SK-N-SH (cell line): ENCODE measurements at regions not wholly inside any gene's neighbourhood (a gene's known extent, or its start where the extent isn't known, plus 50 kb on each side); places are given as distances from the start of the nearest gene placed in this dataset.

Source experiments
- CTCF ChIA-PET: fragments of 300-600, 350-600 bp; formaldehyde crosslinking; extraction: SDS; loops from one replicate; lab custom pipeline; 2021; lab: Yijun Ruan, JAX
- POLR2A ChIA-PET: fragments of 350-600 bp; sonication (Branson Sonifier 250); formaldehyde crosslinking; extraction: SDS; loops from one replicate; lab custom pipeline; 2020; ENCODE audit warnings: antibody characterized with exemption, inconsistent platforms; lab: Yijun Ruan, JAX
- DNase-seq: peaks from one replicate; pipeline ENCODE4 v3.0.0; 2012
- H2AFZ ChIP-seq: fragments of 200-600 bp; sonication (generic); 2 replicates; pipeline ENCODE4 v1.8.1; 2016; ENCODE audit warnings: antibody characterized with exemption, mild to moderate bottlenecking, low read depth
- H3F3A ChIP-seq: fragments of 200-600 bp; sonication (generic); replicated peaks from 2 replicates; pipeline ENCODE3; 2016; ENCODE audit warnings: antibody characterized with exemption, mild to moderate bottlenecking; ENCODE audit not compliant: insufficient read depth
- H3K27ac ChIP-seq, 2 experiments: fragments of 200-500 bp in 1 of 2; fragments of 200-600 bp in 1 of 2; sonication (Bioruptor generic) in 1 of 2; sonication (generic), shearing (Covaris generic) in 1 of 2; 2 replicates each; pipeline versions ENCODE4 v1.5.1 to v1.6.1; 2014 to 2016; ENCODE audit warnings: low read depth in 2 of 2, inconsistent platforms in 1 of 2, low read length in 1 of 2, mild to moderate bottlenecking in 1 of 2, mixed read lengths in 1 of 2
- H3K27me3 ChIP-seq: fragments of 200-600 bp; sonication (generic), shearing (Covaris generic); 2 replicates; pipeline ENCODE4 v1.6.1; 2016; ENCODE audit warnings: mixed run types; ENCODE audit not compliant: insufficient read depth
- H3K36me3 ChIP-seq, 2 experiments: fragments of 200-500 bp in 1 of 2; fragments of 200-600 bp in 1 of 2; sonication (Bioruptor generic) in 1 of 2; sonication (generic) in 1 of 2; replicated peaks in 1 of 2; 2 replicates each; pipeline versions ENCODE3 to v1.5.1; 2014 to 2016; ENCODE audit warnings: low read length in 1 of 2, mild to moderate bottlenecking in 1 of 2; ENCODE audit not compliant: insufficient read depth in 2 of 2, control insufficient read depth in 1 of 2
- H3K4me1 ChIP-seq, 2 experiments: fragments of 200-500 bp in 1 of 2; fragments of 200-600 bp in 1 of 2; sonication (Bioruptor generic) in 1 of 2; sonication (generic), shearing (Covaris generic) in 1 of 2; 2 replicates each; pipeline versions ENCODE4 v1.5.1 to v1.6.1; 2014 to 2016; ENCODE audit warnings: low read depth in 1 of 2, low read length in 1 of 2, mixed run types in 1 of 2; ENCODE audit not compliant: insufficient read depth in 2 of 2, control insufficient read depth in 1 of 2
- H3K4me2 ChIP-seq: fragments of 200-600 bp; sonication (generic), shearing (Covaris generic); 2 replicates; pipeline ENCODE4 v1.6.1; 2017; ENCODE audit warnings: mixed run types
- H3K4me3 ChIP-seq, 2 experiments: fragments of 200-500 bp in 1 of 2; fragments of 200-600 bp in 1 of 2; sonication (Bioruptor generic) in 1 of 2; sonication (generic), shearing (Covaris generic) in 1 of 2; 2 replicates each; pipeline versions ENCODE4 v1.5.1 to v1.8.1; 2014 to 2016; ENCODE audit warnings: low read depth in 2 of 2, inconsistent platforms in 1 of 2, low read length in 1 of 2, mild to moderate bottlenecking in 1 of 2, mixed read lengths in 1 of 2, moderate library complexity in 1 of 2
- H3K79me2 ChIP-seq: fragments of 200-600 bp; sonication (generic); 2 replicates; pipeline ENCODE4 v1.8.1; 2017; ENCODE audit warnings: mild to moderate bottlenecking; ENCODE audit not compliant: insufficient read depth
- H3K9ac ChIP-seq: fragments of 200-600 bp; sonication (generic); 2 replicates; pipeline ENCODE4 v1.6.1; 2017; ENCODE audit warnings: mixed run types
- H3K9me2 ChIP-seq: fragments of 200-600 bp; sonication (generic); 2 replicates; pipeline ENCODE4 v1.6.1; 2017; ENCODE audit warnings: mixed run types
- H3K9me3 ChIP-seq: fragments of 200-600 bp; sonication (generic); 2 replicates; pipeline ENCODE4 v1.6.1; 2017; ENCODE audit warnings: mixed run types, mild to moderate bottlenecking, moderate library complexity
- H4K20me1 ChIP-seq: fragments of 200-600 bp; sonication (generic); 2 replicates; pipeline ENCODE4 v1.6.1; 2017; ENCODE audit warnings: mild to moderate bottlenecking, mixed run types; ENCODE audit not compliant: insufficient read depth
- ELF1 ChIP-seq: IDR thresholded peaks from 2 replicates; pipeline ENCODE4 v1.4.0; 2012
- EP300 ChIP-seq, 2 experiments: IDR thresholded peaks; 2 replicates each; pipeline versions ENCODE4 v1.4.0 to v1.6.1; 2012; ENCODE audit warnings: borderline replicate concordance in 1 of 2, low read depth in 1 of 2, low read length in 1 of 2
- FOSL2 ChIP-seq: IDR thresholded peaks from 2 replicates; pipeline ENCODE4 v1.4.0; 2012; ENCODE audit warnings: low read depth, mild to moderate bottlenecking, moderate library complexity, borderline replicate concordance
- FOXJ3 ChIP-seq: sonication (generic); formaldehyde crosslinking; IDR thresholded peaks from 2 replicates; pipeline ENCODE4 v1.5.1; 2020; ENCODE audit warnings: mild to moderate bottlenecking, missing genetic modification reagents
- GABPA ChIP-seq: IDR thresholded peaks from 2 replicates; pipeline ENCODE4 v1.4.0; 2012; ENCODE audit warnings: low read depth, mild to moderate bottlenecking
- GATA2 ChIP-seq: sonication (generic); formaldehyde crosslinking; IDR thresholded peaks from 2 replicates; pipeline ENCODE4 v1.5.0; 2020; ENCODE audit warnings: mild to moderate bottlenecking, missing genetic modification reagents
- JUND ChIP-seq: IDR thresholded peaks from 2 replicates; pipeline ENCODE4 v1.4.0; 2012
- MEF2A ChIP-seq: IDR thresholded peaks from 2 replicates; pipeline ENCODE4 v1.4.0; 2012; ENCODE audit warnings: low read depth, borderline replicate concordance
- RFX5 ChIP-seq: IDR thresholded peaks from 2 replicates; pipeline ENCODE4 v1.6.1; 2012; ENCODE audit warnings: mild to moderate bottlenecking, improper control_type of control experiment, low read length
- SIN3A ChIP-seq: IDR thresholded peaks from 2 replicates; pipeline ENCODE4 v1.6.1; 2012; ENCODE audit warnings: low read depth, mild to moderate bottlenecking, low read length, moderate library complexity, borderline replicate concordance
- TAF1 ChIP-seq: IDR thresholded peaks from 2 replicates; pipeline ENCODE4 v1.6.1; 2012; ENCODE audit warnings: low read depth, mild to moderate bottlenecking, low read length, moderate library complexity, borderline replicate concordance
- TEAD4 ChIP-seq: IDR thresholded peaks from 2 replicates; pipeline ENCODE4 v1.4.0; 2012; ENCODE audit warnings: mild to moderate bottlenecking, borderline replicate concordance; ENCODE audit not compliant: insufficient read depth
- YY1 ChIP-seq: IDR thresholded peaks from 2 replicates; pipeline ENCODE4 v1.4.0; 2012; ENCODE audit warnings: low read depth, mild to moderate bottlenecking
- WGBS: methylation state at CpG from one replicate; pipeline ENCODE4 v1.1.6; 2017; ENCODE audit warnings: low lambda C conversion rate; 5-methylcytosine and 5-hydroxymethylcytosine counted together
- TF ChIP-seq, protein P1 (sequence below): IDR thresholded peaks from 2 replicates; pipeline ENCODE4 v1.4.0; 2012; ENCODE audit warnings: low read depth
- TF ChIP-seq, protein P2 (sequence below): fragments of 200-600 bp; sonication (generic); IDR thresholded peaks from 2 replicates; pipeline ENCODE4 v1.6.1; 2017; ENCODE audit warnings: antibody characterized with exemption, mild to moderate bottlenecking, moderate library complexity
- TF ChIP-seq, protein P3 (sequence below): IDR thresholded peaks from 2 replicates; pipeline ENCODE4 v1.4.0; 2012; ENCODE audit warnings: low read depth, borderline replicate concordance

DNA sequence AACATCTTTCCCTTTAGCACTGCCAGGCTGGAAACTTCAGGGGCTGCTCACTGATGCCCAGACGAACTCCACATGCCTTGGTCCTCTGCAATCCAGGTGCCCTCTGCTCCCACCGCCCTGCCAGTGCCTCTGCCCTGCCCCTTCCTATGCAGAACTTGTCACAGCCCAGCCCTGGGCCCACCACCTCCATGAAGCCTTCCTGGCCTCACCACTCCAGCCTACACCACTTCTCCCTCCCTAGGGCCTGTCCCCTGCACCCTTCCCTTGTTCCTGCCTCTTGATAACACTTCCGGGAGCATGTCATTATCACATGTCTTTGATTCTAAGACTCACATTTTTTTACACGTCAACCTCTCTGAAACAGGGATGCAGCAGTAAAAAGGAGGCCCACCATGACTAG lies 627.2 kb downstream of the UQCRFS1 start:
- Histone ChIP-seq H3K4me2 (no peak overlapping the region), H3K36me3 (no peaks in the 10 kb centered on the region), H3F3A (no peaks in the 10 kb centered on the region), H3K4me1 (no peaks in the 10 kb centered on the region), H3K27me3 (no peaks in the 10 kb centered on the region; the same call in 1 of the 2 replicates), H3K9me3 (no peaks in the 10 kb centered on the region), H3K79me2 (no peaks in the 10 kb centered on the region), H3K9ac (no peak overlapping the region), H2AFZ (no peak overlapping the region), H4K20me1 (no peaks in the 10 kb centered on the region), H3K9me2 (no peaks in the 10 kb centered on the region), H3K4me3 (no peak overlapping the region), H3K27ac (no peak overlapping the region)
- POLR2A ChIA-PET: no interaction called here
- TF ChIP-seq TEAD4 (no peak), EP300 (IDR thresholded peaks at IDR 0.05; ENCODE audit: borderline replicate concordance in 1 of 2, low read depth in 1 of 2, low read length in 1 of 2) (no peak), FOXJ3 (no peak), GABPA (no peak), SIN3A (no peak), TAF1 (no peak), YY1 (no peak), JUND (no peak), MEF2A (no peak), GATA2 (CRISPR knock-in tag) (no peak), RFX5 (no peak), ELF1 (no peak)
- TF ChIP-seq, protein P1, sequence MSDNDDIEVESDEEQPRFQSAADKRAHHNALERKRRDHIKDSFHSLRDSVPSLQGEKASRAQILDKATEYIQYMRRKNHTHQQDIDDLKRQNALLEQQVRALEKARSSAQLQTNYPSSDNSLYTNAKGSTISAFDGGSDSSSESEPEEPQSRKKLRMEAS: no peak
- TF ChIP-seq, protein P2, sequence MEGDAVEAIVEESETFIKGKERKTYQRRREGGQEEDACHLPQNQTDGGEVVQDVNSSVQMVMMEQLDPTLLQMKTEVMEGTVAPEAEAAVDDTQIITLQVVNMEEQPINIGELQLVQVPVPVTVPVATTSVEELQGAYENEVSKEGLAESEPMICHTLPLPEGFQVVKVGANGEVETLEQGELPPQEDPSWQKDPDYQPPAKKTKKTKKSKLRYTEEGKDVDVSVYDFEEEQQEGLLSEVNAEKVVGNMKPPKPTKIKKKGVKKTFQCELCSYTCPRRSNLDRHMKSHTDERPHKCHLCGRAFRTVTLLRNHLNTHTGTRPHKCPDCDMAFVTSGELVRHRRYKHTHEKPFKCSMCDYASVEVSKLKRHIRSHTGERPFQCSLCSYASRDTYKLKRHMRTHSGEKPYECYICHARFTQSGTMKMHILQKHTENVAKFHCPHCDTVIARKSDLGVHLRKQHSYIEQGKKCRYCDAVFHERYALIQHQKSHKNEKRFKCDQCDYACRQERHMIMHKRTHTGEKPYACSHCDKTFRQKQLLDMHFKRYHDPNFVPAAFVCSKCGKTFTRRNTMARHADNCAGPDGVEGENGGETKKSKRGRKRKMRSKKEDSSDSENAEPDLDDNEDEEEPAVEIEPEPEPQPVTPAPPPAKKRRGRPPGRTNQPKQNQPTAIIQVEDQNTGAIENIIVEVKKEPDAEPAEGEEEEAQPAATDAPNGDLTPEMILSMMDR: no peak
- TF ChIP-seq, protein P3, sequence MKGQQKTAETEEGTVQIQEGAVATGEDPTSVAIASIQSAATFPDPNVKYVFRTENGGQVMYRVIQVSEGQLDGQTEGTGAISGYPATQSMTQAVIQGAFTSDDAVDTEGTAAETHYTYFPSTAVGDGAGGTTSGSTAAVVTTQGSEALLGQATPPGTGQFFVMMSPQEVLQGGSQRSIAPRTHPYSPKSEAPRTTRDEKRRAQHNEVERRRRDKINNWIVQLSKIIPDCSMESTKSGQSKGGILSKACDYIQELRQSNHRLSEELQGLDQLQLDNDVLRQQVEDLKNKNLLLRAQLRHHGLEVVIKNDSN: no peak
- CTCF ChIA-PET: no interaction called here
- WGBS: 2% methylated on average over 4 of the region's 4 CpGs
- no peak for DNase-seq

DNA sequence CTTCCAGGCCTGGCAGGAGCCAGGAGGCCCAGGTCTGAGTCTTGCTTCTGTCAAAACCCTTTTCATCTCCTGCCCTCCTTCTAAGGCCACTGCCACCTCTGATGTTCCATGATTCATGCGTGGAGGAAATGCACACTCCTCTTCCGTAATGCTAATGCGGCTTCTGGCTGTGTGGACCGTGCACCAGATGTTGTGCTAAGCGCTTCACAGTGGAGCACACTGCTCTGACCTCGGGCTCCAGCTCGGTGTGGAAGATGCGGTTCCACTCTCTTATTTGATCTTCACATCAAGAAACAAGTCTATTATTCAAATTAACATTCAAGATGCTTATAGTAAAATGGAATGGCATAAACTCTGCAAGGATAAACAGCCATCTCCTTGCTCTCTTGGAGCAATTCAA lies 629.2 kb downstream of the UQCRFS1 start:
- Histone ChIP-seq H3K27ac (no peak overlapping the region), H3K27me3 (no peaks in the 10 kb centered on the region; the same call in 1 of the 2 replicates), H3K36me3 (no peaks in the 10 kb centered on the region), H3K4me2 (no peak overlapping the region), H3K4me1 (no peaks in the 10 kb centered on the region), H4K20me1 (no peaks in the 10 kb centered on the region), H3K9me3 (no peaks in the 10 kb centered on the region), H3K4me3 (no peak overlapping the region), H3K9me2 (no peaks in the 10 kb centered on the region), H2AFZ (no peak overlapping the region), H3K9ac (no peak overlapping the region), H3K79me2 (no peaks in the 10 kb centered on the region), H3F3A (no peaks in the 10 kb centered on the region)
- DNase-seq: no peak
- ChIA-PET POLR2A (no interaction called here), CTCF (no interaction called here)
- WGBS: 19% methylated on average over 8 of the region's 8 CpGs
- no peak for TF ChIP-seq FOSL2
- TF ChIP-seq FOXJ3: no peak
